PFSK-1 (cell line): ENCODE measurements at regions not wholly inside any gene's neighbourhood (a gene's known extent, or its start where the extent isn't known, plus 50 kb on each side); places are given as distances from the start of the nearest gene placed in this dataset.

Experiments used
- FOXP2 ChIP-seq: optimal IDR thresholded peaks from 2 replicates; pipeline ENCODE3; 2011; ENCODE audit warnings: borderline replicate concordance, control low read depth, inconsistent platforms; ENCODE audit not compliant: insufficient read depth; ENCODE audit errors: extremely low read length, extremely low read depth
- POLR2AphosphoS5 ChIP-seq: IDR thresholded peaks from 2 replicates; pipeline ENCODE4 v1.6.1; 2012; ENCODE audit warnings: low read depth, mild to moderate bottlenecking, control low read depth, low read length, moderate library complexity
- SIN3A ChIP-seq: IDR thresholded peaks from 2 replicates; pipeline ENCODE4 v1.6.1; 2012; ENCODE audit warnings: mild to moderate bottlenecking, low read length, moderate library complexity, borderline replicate concordance; ENCODE audit not compliant: insufficient read depth
- TAF1 ChIP-seq: IDR thresholded peaks from 2 replicates; pipeline ENCODE4 v1.6.1; 2012; ENCODE audit warnings: low read length, control low read depth, borderline replicate concordance; ENCODE audit not compliant: insufficient read depth
- TF ChIP-seq, protein P1 (sequence below), 2 experiments: IDR thresholded peaks; 2 replicates each; pipeline versions ENCODE4 v1.6.1 to v1.8.0; 2011 to 2012; ENCODE audit warnings: low read depth in 2 of 2, low read length in 2 of 2, control low read depth in 1 of 2, inconsistent platforms in 1 of 2, mild to moderate bottlenecking in 1 of 2, moderate library complexity in 1 of 2; ENCODE audit not compliant: insufficient read depth in 1 of 2

DNA sequence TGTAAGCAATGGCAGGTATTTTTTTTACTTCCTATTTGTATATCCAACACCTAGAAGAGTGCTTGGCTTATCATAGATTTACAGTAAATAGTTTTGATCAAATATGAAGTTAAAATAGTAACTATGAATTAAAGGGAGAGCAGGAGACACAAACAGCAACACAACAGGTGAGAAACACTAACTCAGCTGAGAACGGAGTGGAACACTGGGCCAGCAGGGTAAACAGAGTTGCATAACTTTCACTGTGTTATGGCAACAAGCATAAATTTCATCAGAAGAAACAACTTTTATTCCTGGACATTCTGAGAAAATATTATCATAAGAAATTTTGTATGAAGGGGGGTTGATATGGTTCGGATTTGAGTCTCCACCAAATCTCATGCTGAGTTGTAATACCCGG lies 52.2 kb upstream of the SMIM30 start:
- TF ChIP-seq TAF1 (no peak), FOXP2 (no peak), SIN3A (no peak), POLR2AphosphoS5 (no peak)
- TF ChIP-seq, protein P1, sequence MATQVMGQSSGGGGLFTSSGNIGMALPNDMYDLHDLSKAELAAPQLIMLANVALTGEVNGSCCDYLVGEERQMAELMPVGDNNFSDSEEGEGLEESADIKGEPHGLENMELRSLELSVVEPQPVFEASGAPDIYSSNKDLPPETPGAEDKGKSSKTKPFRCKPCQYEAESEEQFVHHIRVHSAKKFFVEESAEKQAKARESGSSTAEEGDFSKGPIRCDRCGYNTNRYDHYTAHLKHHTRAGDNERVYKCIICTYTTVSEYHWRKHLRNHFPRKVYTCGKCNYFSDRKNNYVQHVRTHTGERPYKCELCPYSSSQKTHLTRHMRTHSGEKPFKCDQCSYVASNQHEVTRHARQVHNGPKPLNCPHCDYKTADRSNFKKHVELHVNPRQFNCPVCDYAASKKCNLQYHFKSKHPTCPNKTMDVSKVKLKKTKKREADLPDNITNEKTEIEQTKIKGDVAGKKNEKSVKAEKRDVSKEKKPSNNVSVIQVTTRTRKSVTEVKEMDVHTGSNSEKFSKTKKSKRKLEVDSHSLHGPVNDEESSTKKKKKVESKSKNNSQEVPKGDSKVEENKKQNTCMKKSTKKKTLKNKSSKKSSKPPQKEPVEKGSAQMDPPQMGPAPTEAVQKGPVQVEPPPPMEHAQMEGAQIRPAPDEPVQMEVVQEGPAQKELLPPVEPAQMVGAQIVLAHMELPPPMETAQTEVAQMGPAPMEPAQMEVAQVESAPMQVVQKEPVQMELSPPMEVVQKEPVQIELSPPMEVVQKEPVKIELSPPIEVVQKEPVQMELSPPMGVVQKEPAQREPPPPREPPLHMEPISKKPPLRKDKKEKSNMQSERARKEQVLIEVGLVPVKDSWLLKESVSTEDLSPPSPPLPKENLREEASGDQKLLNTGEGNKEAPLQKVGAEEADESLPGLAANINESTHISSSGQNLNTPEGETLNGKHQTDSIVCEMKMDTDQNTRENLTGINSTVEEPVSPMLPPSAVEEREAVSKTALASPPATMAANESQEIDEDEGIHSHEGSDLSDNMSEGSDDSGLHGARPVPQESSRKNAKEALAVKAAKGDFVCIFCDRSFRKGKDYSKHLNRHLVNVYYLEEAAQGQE (IDR thresholded peaks at IDR 0.05; ENCODE audit: insufficient read depth in 1 of 2, low read depth in 2 of 2, low read length in 2 of 2), result no peak
